ENCODE measurements at regions not wholly inside any gene's neighbourhood (a gene's known extent, or its start where the extent isn't known, plus 50 kb on each side); places are given as distances from the start of the nearest gene placed in this dataset.
"Not testable (repeated sequence)": the region's sequence is repeated elsewhere in the genome, so short reads cannot be mapped to it uniquely, and the experiment has no call there.

DNA sequence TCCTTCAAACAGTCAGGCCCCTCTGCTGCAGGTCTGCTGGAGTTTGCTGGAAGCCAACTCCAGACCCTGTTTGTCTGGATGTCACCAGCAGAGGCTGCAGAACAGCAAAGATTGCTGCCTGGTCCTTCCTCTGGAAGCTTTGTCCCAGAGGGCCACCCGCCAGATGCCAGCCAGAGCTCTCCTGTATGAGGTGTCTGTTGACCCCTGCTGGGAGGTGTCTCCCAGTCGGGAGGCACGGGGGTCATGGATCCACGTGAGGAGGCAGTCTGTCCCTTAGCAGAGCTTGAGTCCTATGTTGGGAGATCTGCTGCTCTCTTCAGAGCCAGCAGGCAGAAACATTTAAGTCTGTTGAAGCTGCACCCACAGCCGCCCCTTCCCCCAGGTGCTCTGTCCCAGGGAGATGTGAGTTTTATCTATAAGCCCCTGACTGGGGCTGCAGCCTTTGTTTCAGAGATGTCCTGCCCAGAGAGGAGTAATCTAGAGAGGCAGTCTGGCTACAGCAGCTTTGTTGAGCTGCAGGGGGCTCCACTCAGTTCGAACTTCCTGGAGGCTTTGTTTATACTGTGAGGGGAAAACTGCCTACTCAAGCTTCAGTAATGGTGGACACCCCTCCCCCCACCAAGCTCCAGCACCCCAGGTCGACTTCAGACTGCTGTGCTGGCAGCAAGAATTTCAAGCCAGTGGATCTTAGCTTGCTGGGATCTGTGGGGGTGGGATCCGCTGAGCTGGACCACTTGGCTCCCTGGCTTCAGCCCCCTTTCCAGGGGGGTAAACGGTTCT lies 72.1 kb downstream of the OGFRL1 start:
- not testable (repeated sequence) for DNase-seq (ENCODE audit: low read depth, low spot score); H3K4me1 ChIP-seq (ENCODE audit: insufficient read depth, insufficient read length); H3K9me3 ChIP-seq (ENCODE audit: insufficient read depth, low read length); H3K27me3 ChIP-seq (ENCODE audit: insufficient read depth, insufficient read length); H3K4me3 ChIP-seq (ENCODE audit: insufficient read length, low read depth); H3K36me3 ChIP-seq (ENCODE audit: insufficient read depth, insufficient read length, low read length); H3K9ac ChIP-seq (ENCODE audit: insufficient read length, low read depth)

DNA sequence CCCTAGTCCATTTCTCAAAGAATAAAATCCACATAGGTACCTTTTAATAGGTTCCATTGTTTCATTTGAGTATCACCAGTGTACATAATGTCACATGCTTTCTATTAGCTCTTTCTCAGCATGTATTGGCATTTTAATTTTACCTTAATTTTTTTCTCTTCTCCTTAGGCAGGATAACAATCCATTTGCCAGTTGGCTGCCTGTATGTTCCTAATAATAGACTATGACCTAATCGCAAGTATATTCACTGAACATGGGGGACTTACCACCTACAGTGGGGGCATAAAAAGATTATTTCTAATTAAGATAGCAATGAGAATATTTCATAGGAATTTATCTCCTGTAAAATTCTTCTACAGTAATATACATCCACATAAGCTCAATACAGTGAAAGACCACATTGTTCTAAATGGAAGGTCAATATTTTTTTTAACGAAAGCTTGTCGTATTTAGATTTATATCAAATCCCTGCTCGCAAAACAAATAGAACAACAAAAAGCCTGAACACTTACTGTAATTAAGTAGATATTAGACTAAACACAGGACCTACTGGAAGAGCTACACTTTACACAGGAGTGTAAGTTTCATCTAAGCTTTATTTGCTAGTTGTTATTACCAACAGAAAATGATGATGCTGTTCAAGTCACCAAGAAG lies 76.4 kb downstream of the OGFRL1 start:
- Histone ChIP-seq H3K4me1 (ENCODE audit: insufficient read depth, insufficient read length) (no peaks in the 10 kb centered on the region), H3K9me3 (ENCODE audit: insufficient read depth, low read length) (no peaks in the 10 kb centered on the region), H3K4me3 (ENCODE audit: insufficient read length, low read depth) (no peak overlapping the region), H3K36me3 (ENCODE audit: insufficient read depth, insufficient read length, low read length) (no peaks in the 10 kb centered on the region), H3K9ac (ENCODE audit: insufficient read length, low read depth) (no peak overlapping the region), H3K27me3 (ENCODE audit: insufficient read depth, insufficient read length) (no peaks in the 10 kb centered on the region)
- no peak for TF ChIP-seq SUZ12 (IDR thresholded peaks at IDR 0.05; ENCODE audit: extremely low read depth, insufficient read depth, insufficient read length)
- no peak for TF ChIP-seq YY1 (IDR thresholded peaks at IDR 0.05; ENCODE audit: insufficient read depth, insufficient read length)
- no peak for TF ChIP-seq ZNF274 (IDR thresholded peaks at IDR 0.05; ENCODE audit: low read depth, low read length)
- DNase-seq (ENCODE audit: low read depth, low spot score) = no peak

DNA sequence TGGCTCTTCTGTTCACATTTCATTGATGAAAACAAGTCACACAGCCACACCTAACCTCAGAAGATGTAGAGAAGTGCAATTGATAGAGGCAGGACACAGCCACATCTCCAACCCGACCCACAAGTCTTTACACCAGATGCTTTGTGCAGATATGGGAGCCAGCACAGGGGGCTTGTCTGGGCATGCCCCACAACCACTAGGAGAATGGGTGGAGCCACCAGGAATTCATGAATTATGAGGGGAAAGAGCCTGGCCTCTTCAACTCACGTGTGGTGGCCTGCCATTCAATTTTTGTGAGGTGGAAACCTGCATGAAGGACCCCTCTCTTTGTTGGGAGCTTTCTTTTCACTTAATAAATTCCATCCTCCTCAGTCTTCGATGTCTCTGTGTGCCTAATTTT lies 79.1 kb downstream of the OGFRL1 start:
- no peak overlapping the region for H3K9ac ChIP-seq (ENCODE audit: insufficient read length, low read depth)
- no peak for DNase-seq (ENCODE audit: low read depth, low spot score)
- H3K4me1 ChIP-seq (ENCODE audit: insufficient read depth, insufficient read length) = no peaks in the 10 kb centered on the region
- no peak for TF ChIP-seq ZNF274 (IDR thresholded peaks at IDR 0.05; ENCODE audit: low read depth, low read length)
- no peak for TF ChIP-seq YY1 (IDR thresholded peaks at IDR 0.05; ENCODE audit: insufficient read depth, insufficient read length)
- no peak for TF ChIP-seq SUZ12 (IDR thresholded peaks at IDR 0.05; ENCODE audit: extremely low read depth, insufficient read depth, insufficient read length)
- H3K27me3 ChIP-seq (ENCODE audit: insufficient read depth, insufficient read length) = no peaks in the 10 kb centered on the region
- H3K4me3 ChIP-seq (ENCODE audit: insufficient read length, low read depth) = no peak overlapping the region
- no peaks in the 10 kb centered on the region for H3K36me3 ChIP-seq (ENCODE audit: insufficient read depth, insufficient read length, low read length)
- H3K9me3 ChIP-seq (ENCODE audit: insufficient read depth, low read length) = no peaks in the 10 kb centered on the region

DNA sequence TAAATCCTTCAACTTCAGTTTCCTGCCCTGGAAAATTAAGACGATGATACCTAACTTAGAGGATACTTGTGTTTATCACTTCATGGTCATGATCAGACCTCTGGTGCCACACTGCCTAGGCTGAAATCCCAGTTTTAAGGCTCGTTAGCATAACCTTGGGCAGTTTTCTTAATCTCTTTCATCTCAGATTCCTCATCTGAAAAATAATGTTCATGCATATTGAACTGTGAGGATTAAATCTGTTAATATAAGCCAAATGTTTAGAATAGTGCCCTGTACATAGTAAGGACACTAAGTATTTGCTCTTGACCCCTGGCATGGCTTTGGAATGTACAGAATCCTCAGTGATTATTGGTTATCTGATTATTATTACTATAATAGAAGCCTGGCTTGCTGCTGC lies 79.7 kb downstream of the OGFRL1 start:
- H3K9ac ChIP-seq (ENCODE audit: insufficient read length, low read depth) = no peak overlapping the region
- no peaks in the 10 kb centered on the region for H3K36me3 ChIP-seq (ENCODE audit: insufficient read depth, insufficient read length, low read length)
- no peak overlapping the region for H3K4me3 ChIP-seq (ENCODE audit: insufficient read length, low read depth)
- TF ChIP-seq ZNF274 (IDR thresholded peaks at IDR 0.05; ENCODE audit: low read depth, low read length) = no peak
- TF ChIP-seq YY1 (IDR thresholded peaks at IDR 0.05; ENCODE audit: insufficient read depth, insufficient read length) = no peak
- no peak for TF ChIP-seq SUZ12 (IDR thresholded peaks at IDR 0.05; ENCODE audit: extremely low read depth, insufficient read depth, insufficient read length)
- no peak for DNase-seq (ENCODE audit: low read depth, low spot score)
- H3K27me3 ChIP-seq (ENCODE audit: insufficient read depth, insufficient read length) = no peaks in the 10 kb centered on the region
- H3K4me1 ChIP-seq (ENCODE audit: insufficient read depth, insufficient read length) = no peaks in the 10 kb centered on the region
- H3K9me3 ChIP-seq (ENCODE audit: insufficient read depth, low read length) = no peaks in the 10 kb centered on the region

DNA sequence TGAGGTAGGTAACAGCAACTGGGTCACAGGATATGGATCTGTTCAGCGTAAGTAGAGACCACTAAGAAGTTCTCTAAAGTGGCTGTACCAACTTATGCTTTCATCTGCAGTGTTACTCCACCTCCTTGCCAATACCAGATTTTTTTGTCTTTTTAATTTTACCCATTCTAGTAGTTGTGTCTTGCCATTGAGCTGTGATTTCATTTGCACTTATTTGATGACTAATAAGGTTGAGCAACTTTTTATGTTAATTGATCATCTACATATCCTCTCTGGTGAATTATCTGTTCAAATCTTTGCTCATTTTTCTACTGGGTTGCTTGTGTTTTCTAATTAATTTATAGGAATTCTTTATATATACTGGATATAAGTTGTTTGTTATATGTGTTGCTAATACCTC lies 82.9 kb downstream of the OGFRL1 start:
- no peaks in the 10 kb centered on the region for H3K4me1 ChIP-seq (ENCODE audit: insufficient read depth, insufficient read length)
- DNase-seq (ENCODE audit: low read depth, low spot score) = no peak
- H3K36me3 ChIP-seq (ENCODE audit: insufficient read depth, insufficient read length, low read length) = no peaks in the 10 kb centered on the region
- no peaks in the 10 kb centered on the region for H3K27me3 ChIP-seq (ENCODE audit: insufficient read depth, insufficient read length)
- TF ChIP-seq YY1 (IDR thresholded peaks at IDR 0.05; ENCODE audit: insufficient read depth, insufficient read length) (no peak), SUZ12 (IDR thresholded peaks at IDR 0.05; ENCODE audit: extremely low read depth, insufficient read depth, insufficient read length) (no peak), ZNF274 (IDR thresholded peaks at IDR 0.05; ENCODE audit: low read depth, low read length) (no peak)
- H3K4me3 ChIP-seq (ENCODE audit: insufficient read length, low read depth) = no peak overlapping the region
- H3K9me3 ChIP-seq (ENCODE audit: insufficient read depth, low read length) = no peaks in the 10 kb centered on the region
- H3K9ac ChIP-seq (ENCODE audit: insufficient read length, low read depth) = no peak overlapping the region

DNA sequence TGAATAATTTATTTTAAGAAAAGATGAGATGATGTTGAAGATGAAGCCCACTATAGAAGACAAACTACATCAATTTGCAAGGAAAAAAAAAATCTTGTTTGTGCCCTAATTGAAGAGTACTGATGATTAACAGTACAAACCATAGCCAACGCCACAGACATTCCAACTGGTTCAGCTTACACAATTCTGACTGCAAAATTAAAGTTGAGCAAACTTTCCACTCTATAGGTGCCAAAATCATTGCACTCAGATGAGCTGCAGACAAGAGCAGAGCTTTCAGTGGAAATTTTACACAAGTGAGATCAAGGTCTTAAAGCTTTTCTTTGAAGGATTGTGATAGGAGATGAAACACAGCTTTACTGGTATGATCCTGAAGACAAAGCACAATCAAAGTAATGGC lies 85.3 kb downstream of the OGFRL1 start:
- Histone ChIP-seq H3K27me3 (ENCODE audit: insufficient read depth, insufficient read length) (no peaks in the 10 kb centered on the region), H3K36me3 (ENCODE audit: insufficient read depth, insufficient read length, low read length) (no peaks in the 10 kb centered on the region), H3K4me1 (ENCODE audit: insufficient read depth, insufficient read length) (no peaks in the 10 kb centered on the region), H3K9me3 (ENCODE audit: insufficient read depth, low read length) (no peaks in the 10 kb centered on the region), H3K4me3 (ENCODE audit: insufficient read length, low read depth) (no peak overlapping the region), H3K9ac (ENCODE audit: insufficient read length, low read depth) (no peak overlapping the region)
- TF ChIP-seq SUZ12 (IDR thresholded peaks at IDR 0.05; ENCODE audit: extremely low read depth, insufficient read depth, insufficient read length) (no peak), YY1 (IDR thresholded peaks at IDR 0.05; ENCODE audit: insufficient read depth, insufficient read length) (no peak), ZNF274 (IDR thresholded peaks at IDR 0.05; ENCODE audit: low read depth, low read length) (no peak)
- DNase-seq (ENCODE audit: low read depth, low spot score) = no peak

DNA sequence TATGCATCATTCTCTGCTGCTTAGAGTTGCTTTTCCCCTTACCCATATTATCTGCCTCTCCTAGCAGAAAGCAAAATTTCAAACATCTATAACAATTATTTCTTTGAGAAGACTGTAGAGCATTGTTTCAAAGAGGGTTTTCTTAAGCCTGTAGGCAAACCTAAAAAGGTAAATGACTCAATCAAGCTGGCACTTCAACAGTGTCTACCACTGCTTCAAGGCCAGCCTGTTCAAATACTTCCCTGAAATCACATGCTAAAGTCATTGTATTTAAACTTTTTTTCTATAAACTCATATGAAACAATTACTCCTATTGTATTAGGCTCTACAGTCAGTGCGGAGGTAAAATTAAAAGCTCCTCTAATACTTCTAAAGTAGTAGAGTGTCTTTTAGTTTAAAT lies 87.1 kb downstream of the OGFRL1 start:
- no peaks in the 10 kb centered on the region for H3K9me3 ChIP-seq (ENCODE audit: insufficient read depth, low read length)
- TF ChIP-seq YY1 (IDR thresholded peaks at IDR 0.05; ENCODE audit: insufficient read depth, insufficient read length) = no peak
- no peak for TF ChIP-seq ZNF274 (IDR thresholded peaks at IDR 0.05; ENCODE audit: low read depth, low read length)
- TF ChIP-seq SUZ12 (IDR thresholded peaks at IDR 0.05; ENCODE audit: extremely low read depth, insufficient read depth, insufficient read length) = no peak
- no peak for DNase-seq (ENCODE audit: low read depth, low spot score)
- H3K27me3 ChIP-seq (ENCODE audit: insufficient read depth, insufficient read length) = no peaks in the 10 kb centered on the region
- no peak overlapping the region for H3K9ac ChIP-seq (ENCODE audit: insufficient read length, low read depth)
- no peak overlapping the region for H3K4me3 ChIP-seq (ENCODE audit: insufficient read length, low read depth)
- no peaks in the 10 kb centered on the region for H3K36me3 ChIP-seq (ENCODE audit: insufficient read depth, insufficient read length, low read length)
- H3K4me1 ChIP-seq (ENCODE audit: insufficient read depth, insufficient read length) = no peaks in the 10 kb centered on the region

Measured in NT2/D1 (cell line).